Transverse colon (tissue), 3 donors: ENCODE measurements at regions not wholly inside any gene's neighbourhood (a gene's known extent, or its start where the extent isn't known, plus 50 kb on each side); places are given as distances from the start of the nearest gene placed in this dataset.

Experiments
- EP300 ChIP-seq: sonication (generic); formaldehyde crosslinking; IDR thresholded peaks from one replicate; pipeline ENCODE4 v1.6.1; 2017; ENCODE audit warnings: antibody characterized with exemption, low read depth
- TF ChIP-seq, protein P1 (sequence below), 5 experiments: fragments of 200-600 bp in 3 of 5; fragments of 450-650 bp in 2 of 5; sonication (generic) in 3 of 5; IDR thresholded peaks; 1 replicate in 2 of 5; 2 replicates in 3 of 5; pipeline ENCODE4 v1.5.1; 2016 to 2017; ENCODE audit warnings: antibody characterized with exemption in 5 of 5, inconsistent platforms in 3 of 5, mild to moderate bottlenecking in 2 of 5, moderate library complexity in 1 of 5

DNA sequence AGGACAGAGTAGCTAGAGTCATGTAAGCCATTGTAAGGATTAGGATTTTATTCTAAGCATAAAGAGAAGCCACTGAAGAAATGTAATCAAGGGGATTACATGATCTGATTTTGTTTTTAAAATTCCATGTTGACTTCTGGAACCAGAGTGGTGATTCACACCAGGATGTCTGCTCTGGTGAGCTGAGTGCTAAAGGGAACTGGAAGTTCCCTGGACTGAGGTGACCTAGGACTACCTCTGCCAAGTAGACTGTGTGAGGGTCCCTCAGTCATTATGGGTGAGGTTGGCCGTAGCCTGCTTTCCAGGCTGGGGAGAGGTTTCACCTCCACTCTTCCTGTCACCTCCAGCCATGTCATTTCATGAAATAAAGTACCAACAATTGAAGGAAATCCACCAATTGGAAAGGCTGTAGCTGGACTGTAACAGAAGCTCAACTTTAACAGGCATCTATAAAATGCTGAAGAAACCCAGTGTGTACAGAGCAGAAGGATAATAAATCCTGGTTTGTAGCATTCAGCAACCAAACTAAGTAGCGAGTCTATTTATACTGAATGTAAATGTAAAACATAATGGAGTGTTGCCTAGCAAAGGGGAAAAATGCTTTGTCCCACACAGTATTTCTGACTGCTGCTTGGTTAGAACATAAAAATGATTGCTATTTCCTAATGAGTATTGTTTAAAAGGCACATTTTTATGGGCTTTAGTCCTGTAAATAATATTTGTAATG is 507.4 kb upstream of the PKDCC start:
- TF ChIP-seq, protein P1, sequence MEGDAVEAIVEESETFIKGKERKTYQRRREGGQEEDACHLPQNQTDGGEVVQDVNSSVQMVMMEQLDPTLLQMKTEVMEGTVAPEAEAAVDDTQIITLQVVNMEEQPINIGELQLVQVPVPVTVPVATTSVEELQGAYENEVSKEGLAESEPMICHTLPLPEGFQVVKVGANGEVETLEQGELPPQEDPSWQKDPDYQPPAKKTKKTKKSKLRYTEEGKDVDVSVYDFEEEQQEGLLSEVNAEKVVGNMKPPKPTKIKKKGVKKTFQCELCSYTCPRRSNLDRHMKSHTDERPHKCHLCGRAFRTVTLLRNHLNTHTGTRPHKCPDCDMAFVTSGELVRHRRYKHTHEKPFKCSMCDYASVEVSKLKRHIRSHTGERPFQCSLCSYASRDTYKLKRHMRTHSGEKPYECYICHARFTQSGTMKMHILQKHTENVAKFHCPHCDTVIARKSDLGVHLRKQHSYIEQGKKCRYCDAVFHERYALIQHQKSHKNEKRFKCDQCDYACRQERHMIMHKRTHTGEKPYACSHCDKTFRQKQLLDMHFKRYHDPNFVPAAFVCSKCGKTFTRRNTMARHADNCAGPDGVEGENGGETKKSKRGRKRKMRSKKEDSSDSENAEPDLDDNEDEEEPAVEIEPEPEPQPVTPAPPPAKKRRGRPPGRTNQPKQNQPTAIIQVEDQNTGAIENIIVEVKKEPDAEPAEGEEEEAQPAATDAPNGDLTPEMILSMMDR (IDR thresholded peaks at IDR 0.05), result no peak
- no peak for TF ChIP-seq EP300
